Calu3 (cell line): ENCODE measurements at regions not wholly inside any gene's neighbourhood (a gene's known extent, or its start where the extent isn't known, plus 50 kb on each side); places are given as distances from the start of the nearest gene placed in this dataset.

Source experiments
- BruUV-seq: library from RNA; stranded (reverse); fragments of 400-500 nt; replicated peaks from 2 replicates; lab custom pipeline; 2021; lab: Mats Ljungman, UMichigan
- CTCF ChIA-PET: fragments of 300-600 bp; sonication (Branson Sonifier 250); formaldehyde crosslinking; loops from one replicate; lab custom pipeline; 2022; ENCODE audit warnings: antibody characterized with exemption; lab: Charles Lee
- DNase-seq: peaks from one replicate; pipeline ENCODE4 v3.0.0; 2022
- H3K27ac Mint-ChIP-seq: one replicate; pipeline ENCODE4 v1.8.0; 2022; ENCODE audit warnings: mixed read lengths; ENCODE audit not compliant: unreplicated experiment
- H3K27me3 Mint-ChIP-seq: one replicate; pipeline ENCODE4 v1.8.0; 2022; ENCODE audit warnings: mixed read lengths; ENCODE audit not compliant: unreplicated experiment
- H3K36me3 Mint-ChIP-seq: one replicate; pipeline ENCODE4 v1.8.0; 2022; ENCODE audit warnings: mild to moderate bottlenecking, moderate library complexity, mixed read lengths; ENCODE audit not compliant: insufficient read depth, unreplicated experiment
- H3K4me1 Mint-ChIP-seq: one replicate; pipeline ENCODE4 v1.8.0; 2022; ENCODE audit warnings: mild to moderate bottlenecking, low read depth, mixed read lengths; ENCODE audit not compliant: unreplicated experiment
- H3K4me3 Mint-ChIP-seq: one replicate; pipeline ENCODE4 v1.8.0; 2022; ENCODE audit warnings: mild to moderate bottlenecking, low read depth, moderate library complexity, mixed read lengths; ENCODE audit not compliant: unreplicated experiment
- H3K9me3 Mint-ChIP-seq: one replicate; pipeline ENCODE4 v1.8.0; 2022; ENCODE audit warnings: low read depth, mixed read lengths; ENCODE audit not compliant: unreplicated experiment
- intact Hi-C: fragments of 100-400 bp; cut with micrococcal nuclease; formaldehyde crosslinking; loops from one replicate; pipeline ENCODE4 v1.10.0; 2022; ENCODE audit not compliant: unreplicated experiment
- TF ChIP-seq, protein P1 (sequence below): fragments of 200-600 bp; IDR thresholded peaks from one replicate; pipeline ENCODE4 v1.8.0; 2022; ENCODE audit warnings: antibody characterized with exemption; ENCODE audit not compliant: unreplicated experiment

DNA sequence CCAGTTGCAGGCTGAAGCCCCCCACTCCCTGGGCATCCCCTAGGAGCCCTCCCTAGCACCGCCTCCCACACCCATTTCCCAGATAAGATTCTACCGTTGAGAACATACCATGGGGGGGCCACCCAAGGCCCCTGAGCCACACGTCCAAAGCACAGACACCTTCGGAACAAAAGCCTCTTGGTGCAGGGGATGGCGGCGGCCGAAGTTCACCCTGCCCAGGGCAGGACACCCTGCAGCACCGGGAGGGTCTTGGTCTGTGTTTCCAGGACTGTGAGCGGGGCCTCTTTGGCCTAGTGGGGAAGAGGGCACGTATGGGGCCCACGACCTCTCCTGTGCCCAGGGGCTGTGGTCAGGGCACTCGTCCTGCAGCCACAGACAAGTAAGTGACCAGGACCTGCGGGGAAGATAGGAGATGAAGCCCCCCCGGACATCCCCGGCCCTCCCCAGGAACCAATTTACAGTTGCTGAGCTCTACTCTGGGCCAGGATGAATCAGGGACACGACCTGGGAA, 154.3 kb upstream of the C14orf180 start:
- CTCF ChIA-PET: no interaction called here
- Mint-ChIP-seq H3K9me3 (no peaks in the 10 kb centered on the region), H3K27ac (no peak overlapping the region), H3K27me3 (peaks cover 79% of the 10 kb centered on the region), H3K36me3 (peaks cover 2% of the 10 kb centered on the region), H3K4me3 (no peak overlapping the region), H3K4me1 (no peaks in the 10 kb centered on the region)
- TF ChIP-seq, protein P1, sequence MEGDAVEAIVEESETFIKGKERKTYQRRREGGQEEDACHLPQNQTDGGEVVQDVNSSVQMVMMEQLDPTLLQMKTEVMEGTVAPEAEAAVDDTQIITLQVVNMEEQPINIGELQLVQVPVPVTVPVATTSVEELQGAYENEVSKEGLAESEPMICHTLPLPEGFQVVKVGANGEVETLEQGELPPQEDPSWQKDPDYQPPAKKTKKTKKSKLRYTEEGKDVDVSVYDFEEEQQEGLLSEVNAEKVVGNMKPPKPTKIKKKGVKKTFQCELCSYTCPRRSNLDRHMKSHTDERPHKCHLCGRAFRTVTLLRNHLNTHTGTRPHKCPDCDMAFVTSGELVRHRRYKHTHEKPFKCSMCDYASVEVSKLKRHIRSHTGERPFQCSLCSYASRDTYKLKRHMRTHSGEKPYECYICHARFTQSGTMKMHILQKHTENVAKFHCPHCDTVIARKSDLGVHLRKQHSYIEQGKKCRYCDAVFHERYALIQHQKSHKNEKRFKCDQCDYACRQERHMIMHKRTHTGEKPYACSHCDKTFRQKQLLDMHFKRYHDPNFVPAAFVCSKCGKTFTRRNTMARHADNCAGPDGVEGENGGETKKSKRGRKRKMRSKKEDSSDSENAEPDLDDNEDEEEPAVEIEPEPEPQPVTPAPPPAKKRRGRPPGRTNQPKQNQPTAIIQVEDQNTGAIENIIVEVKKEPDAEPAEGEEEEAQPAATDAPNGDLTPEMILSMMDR: no peak
- no TSS peak for BruUV-seq
- intact Hi-C loops: no loop called here
- no peak for DNase-seq

DNA sequence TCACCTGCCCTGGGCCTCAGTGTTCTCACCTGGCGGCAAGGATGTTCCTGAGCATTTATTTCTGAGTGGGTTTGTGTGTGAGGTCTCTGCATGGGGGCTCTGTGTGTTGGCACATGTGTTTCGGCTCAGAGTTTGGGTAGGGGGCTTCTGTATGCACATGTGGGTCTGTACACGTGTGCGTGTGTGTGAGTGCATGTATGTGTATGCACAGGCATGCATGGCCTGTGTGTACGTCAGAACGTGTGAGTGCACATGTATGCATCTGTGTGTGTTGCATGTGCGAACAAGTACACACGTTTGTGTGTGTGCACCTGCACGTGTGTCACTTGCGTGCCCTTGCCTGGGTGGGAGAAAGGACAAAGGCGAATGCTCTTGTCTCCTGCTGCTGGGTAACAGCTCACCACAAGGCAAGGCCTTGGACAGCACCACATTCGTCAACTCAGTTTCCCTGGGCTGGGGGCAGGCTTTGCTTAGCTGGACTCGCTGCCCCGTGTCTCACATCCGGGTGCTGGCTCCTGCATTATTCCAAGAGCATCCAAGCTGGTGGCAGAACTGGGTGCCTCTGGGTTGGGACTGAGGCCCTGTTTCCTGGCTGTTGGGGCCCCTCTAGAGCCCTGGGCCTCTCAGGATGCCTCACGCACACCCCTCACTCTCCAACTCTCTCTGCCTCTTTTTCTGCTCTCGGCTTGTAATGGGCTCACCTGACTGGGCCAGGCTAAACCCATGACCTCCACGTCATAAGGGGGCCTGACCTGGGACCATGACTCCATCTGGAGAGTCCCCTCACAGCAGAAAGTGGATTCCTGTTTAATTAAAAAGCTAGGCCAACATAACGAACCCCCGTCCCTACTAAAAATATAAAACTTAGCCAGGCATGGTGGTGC, 153.6 kb upstream of the C14orf180 start:
- H3K27ac Mint-ChIP-seq: no peak overlapping the region
- BruUV-seq: no TSS peak
- DNase-seq: no peak
- no peak overlapping the region for H3K4me3 Mint-ChIP-seq
- peaks cover 87% of the 10 kb centered on the region for H3K27me3 Mint-ChIP-seq
- H3K9me3 Mint-ChIP-seq: no peaks in the 10 kb centered on the region
- intact Hi-C loops: no loop called here
- TF ChIP-seq, protein P1: no peak
- peaks cover 3% of the 10 kb centered on the region for H3K36me3 Mint-ChIP-seq
- CTCF ChIA-PET: no interaction called here
- H3K4me1 Mint-ChIP-seq: no peaks in the 10 kb centered on the region

DNA sequence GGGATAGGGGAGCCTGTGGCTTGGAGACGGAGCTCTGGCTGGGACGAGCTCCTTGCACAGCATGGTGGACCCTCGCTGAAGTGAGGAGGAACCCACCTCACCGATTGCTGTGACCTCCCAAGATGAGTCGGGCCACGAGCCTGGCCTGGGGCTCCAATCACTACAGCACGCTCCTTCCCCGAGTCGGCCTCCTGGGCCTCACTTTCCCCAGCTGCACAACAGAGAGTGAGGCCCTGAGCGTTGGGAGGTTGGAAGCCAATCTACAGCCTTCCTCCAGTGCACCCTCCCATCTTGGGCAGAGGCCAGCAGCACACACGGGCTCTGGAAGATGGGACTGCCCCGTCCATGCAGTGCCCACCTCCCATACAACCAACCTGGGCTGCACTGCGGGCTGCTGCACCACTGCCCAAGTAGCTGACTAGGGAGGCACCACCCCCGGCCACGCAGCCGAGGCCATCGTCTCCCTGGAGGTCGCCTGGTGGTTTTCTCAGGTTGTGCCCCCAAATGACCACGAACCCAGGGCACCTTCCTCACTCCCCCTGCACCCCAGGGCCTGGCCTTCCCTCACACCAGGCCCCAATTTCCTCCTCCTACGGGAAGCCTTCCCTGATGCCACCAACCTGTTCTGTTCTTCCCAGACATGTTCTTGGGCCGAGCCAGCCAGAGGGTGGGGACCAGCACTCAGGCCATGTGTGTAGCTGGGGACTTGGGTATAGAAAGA, 152.3 kb upstream of the C14orf180 start:
- peaks cover 82% of the 10 kb centered on the region for H3K27me3 Mint-ChIP-seq
- TF ChIP-seq, protein P1: no peak
- no peak for DNase-seq
- no peaks in the 10 kb centered on the region for H3K9me3 Mint-ChIP-seq
- intact Hi-C loops: no loop called here
- H3K4me1 Mint-ChIP-seq: no peaks in the 10 kb centered on the region
- BruUV-seq: no TSS peak
- no peak overlapping the region for H3K4me3 Mint-ChIP-seq
- CTCF ChIA-PET: interaction anchor here (0.6 kb wide), 1 partner anchor 144 kb away, joined by 4 read pairs; no protein-coding TSS in a partner anchor
- no peak overlapping the region for H3K27ac Mint-ChIP-seq
- peaks cover 3% of the 10 kb centered on the region for H3K36me3 Mint-ChIP-seq

DNA sequence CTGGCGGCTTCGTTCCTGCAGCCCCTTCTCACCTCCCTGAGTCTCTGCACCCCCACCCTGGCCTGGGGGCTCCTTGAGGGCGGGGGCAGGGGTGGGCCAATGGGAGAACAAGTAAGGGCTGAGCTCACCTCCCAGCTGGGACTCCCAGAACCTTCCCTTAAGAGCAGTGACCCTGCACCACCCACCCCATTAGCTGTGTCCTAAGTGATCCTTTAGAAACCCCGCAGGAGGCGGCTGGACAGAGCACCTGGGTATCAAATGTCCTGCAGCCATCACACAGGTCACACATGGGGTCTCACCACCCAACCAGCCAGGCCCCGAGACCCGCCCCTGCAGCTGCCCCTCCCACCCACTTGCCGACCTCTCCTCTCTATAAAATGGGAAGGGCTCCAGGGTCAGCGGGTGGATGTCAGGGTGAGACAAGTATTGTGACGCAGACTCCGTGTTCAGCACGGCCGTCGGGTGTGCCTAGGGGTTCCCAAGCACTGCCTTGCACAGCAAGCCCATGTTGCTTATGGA, 151.2 kb upstream of the C14orf180 start:
- Mint-ChIP-seq H3K27me3 (peaks cover 77% of the 10 kb centered on the region), H3K9me3 (no peaks in the 10 kb centered on the region), H3K27ac (no peak overlapping the region), H3K4me3 (no peak overlapping the region), H3K4me1 (no peaks in the 10 kb centered on the region), H3K36me3 (peaks cover 3% of the 10 kb centered on the region)
- BruUV-seq: no TSS peak
- intact Hi-C loops: no loop called here
- CTCF ChIA-PET: no interaction called here
- no peak for DNase-seq
- TF ChIP-seq, protein P1: no peak
